K562 (cell line): ENCODE measurements at regions not wholly inside any gene's neighbourhood (a gene's known extent, or its start where the extent isn't known, plus 50 kb on each side); places are given as distances from the start of the nearest gene placed in this dataset.
A peak's percentile ranks its signal among the peaks of the same experiment; 100 is the strongest.

ENCODE experiments used
- ATAC-seq: fragments of 200-7000 bp; cut with Tn5 transposase; 3 replicates; pipeline ENCODE4 v1.9.1; 2020; ENCODE audit warnings: moderate library complexity
- BruUV-seq: library from RNA; stranded (reverse); fragments of 400-500 nt; replicated peaks from 2 replicates; lab custom pipeline; 2021; lab: Mats Ljungman, UMichigan
- CTCF ChIA-PET: fragments of 300-600 bp; formaldehyde crosslinking; extraction: SDS; loops from one replicate; lab custom pipeline; 2021; ENCODE audit warnings: low intra/inter-chr PET ratio; lab: Yijun Ruan, JAX
- POLR2A ChIA-PET: fragments of 300-600, 350-650 bp; sonication (Branson Sonifier 250); formaldehyde crosslinking; extraction: SDS; loops from one replicate; lab custom pipeline; 2021; ENCODE audit warnings: antibody characterized with exemption, inconsistent platforms; lab: Yijun Ruan, JAX
- DNase-seq, 4 experiments: peaks; one replicate each; pipeline versions ENCODE4 v3.0.0 to v3.0.0-alpha.2; 2011 to 2018; ENCODE audit warnings: low spot score in 3 of 4, mixed read lengths in 3 of 4; ENCODE audit errors: extremely low read depth in 1 of 4
- FAIRE-seq: peaks from 2 replicates; lab custom pipeline; 2011; peaks lifted over from hg19 to GRCh38; lab: Jason Lieb, UNC
- H2AFZ ChIP-seq: 2 replicates; pipeline ENCODE4 v1.6.0; 2011; ENCODE audit warnings: low read depth, low read length, control low read depth, inconsistent platforms
- H3K27ac ChIP-seq: fragments of 200-600 bp; 3 replicates; pipeline ENCODE4 v1.8.0; 2011; ENCODE audit warnings: low read depth, mild to moderate bottlenecking, control low read depth, inconsistent platforms, low read length, moderate library complexity, mixed read lengths; ENCODE audit errors: extremely low read depth
- H3K27me3 ChIP-seq, 2 experiments: fragments of 300-600 bp in 1 of 2; 2 replicates in 1 of 2; 3 replicates in 1 of 2; pipeline versions ENCODE4 v1.6.0 to v1.8.0; 2011; ENCODE audit warnings: inconsistent platforms in 2 of 2, low read length in 2 of 2, mild to moderate bottlenecking in 1 of 2, mixed read lengths in 1 of 2, moderate library complexity in 1 of 2; ENCODE audit not compliant: control insufficient read depth in 2 of 2, insufficient read depth in 2 of 2
- H3K36me3 ChIP-seq: fragments of 300-600 bp; 3 replicates; pipeline ENCODE4 v1.8.0; 2011; ENCODE audit warnings: mild to moderate bottlenecking, low read length, inconsistent platforms; ENCODE audit not compliant: control insufficient read depth, insufficient read depth
- H3K4me1 ChIP-seq, 2 experiments: fragments of 200-600 bp in 1 of 2; replicated peaks in 1 of 2; 2 replicates in 1 of 2; 3 replicates in 1 of 2; pipeline versions ENCODE4 v1.5.1 to v1.8.0; 2011; ENCODE audit warnings: inconsistent platforms in 2 of 2, low read length in 2 of 2, mild to moderate bottlenecking in 1 of 2, mixed read lengths in 1 of 2, moderate library complexity in 1 of 2; ENCODE audit not compliant: control insufficient read depth in 2 of 2, insufficient read depth in 2 of 2
- H3K4me2 ChIP-seq: 2 replicates; pipeline ENCODE4 v1.6.1; 2011; ENCODE audit warnings: low read length, control low read depth, inconsistent platforms, mixed read lengths; ENCODE audit not compliant: insufficient read depth
- H3K4me3 ChIP-seq: fragments of 200-600 bp; sonication (generic), shearing (Covaris generic); 2 replicates; pipeline ENCODE4 v1.5.1; 2016; ENCODE audit warnings: control low read depth, inconsistent platforms
- H3K79me2 ChIP-seq: fragments of 200-600 bp; 3 replicates; pipeline ENCODE4 v1.8.0; 2011; ENCODE audit warnings: low read length, inconsistent platforms; ENCODE audit not compliant: control insufficient read depth, insufficient read depth
- H3K9ac ChIP-seq, 2 experiments: 2 replicates each; pipeline versions ENCODE4 v1.6.0 to v1.6.1; 2011; ENCODE audit warnings: low read depth in 2 of 2, low read length in 2 of 2, control low read depth in 1 of 2, inconsistent platforms in 1 of 2, mild to moderate bottlenecking in 1 of 2, mixed read lengths in 1 of 2; ENCODE audit not compliant: insufficient read depth in 1 of 2
- H3K9me1 ChIP-seq: one replicate; pipeline ENCODE4 v1.6.0; 2011; ENCODE audit warnings: inconsistent platforms, mild to moderate bottlenecking, low read length, moderate library complexity; ENCODE audit not compliant: control insufficient read depth, insufficient read depth
- H3K9me3 ChIP-seq: replicated peaks from 2 replicates; pipeline ENCODE4 v1.5.1; 2011; ENCODE audit warnings: low read depth, low read length, inconsistent platforms; ENCODE audit not compliant: control insufficient read depth, insufficient read depth
- H4K20me1 ChIP-seq: replicated peaks from 2 replicates; pipeline ENCODE4 v1.6.1; 2011; ENCODE audit warnings: low read length, inconsistent platforms, mixed read lengths; ENCODE audit not compliant: control insufficient read depth, insufficient read depth
- C11orf30 ChIP-seq: fragments of 450-650 bp; IDR thresholded peaks from 2 replicates; pipeline ENCODE4 v1.6.1; 2016; ENCODE audit warnings: low read depth, mild to moderate bottlenecking
- FOXP1 ChIP-seq: sonication (generic); formaldehyde crosslinking; IDR thresholded peaks from 2 replicates; pipeline ENCODE4 v1.8.0; 2022; ENCODE audit warnings: mild to moderate bottlenecking, missing genetic modification reagents
- MAFF ChIP-seq: IDR thresholded peaks from 2 replicates; pipeline ENCODE4 v1.6.1; 2012; ENCODE audit warnings: low read length, improper control_type of control experiment
- MAFG ChIP-seq: fragments of 450-650 bp; conservative IDR thresholded peaks from 2 replicates; pipeline ENCODE4 v1.6.1; 2016; ENCODE audit warnings: missing genetic modification characterization, missing compliant biosample characterization
- MAFK ChIP-seq: IDR thresholded peaks from 2 replicates; pipeline ENCODE4 v1.6.1; 2011; ENCODE audit warnings: low read length, improper control_type of control experiment
- SMARCA4 ChIP-seq: fragments of 450-650 bp; IDR thresholded peaks from 2 replicates; pipeline ENCODE4 v1.6.1; 2016
- ZNF316 ChIP-seq: fragments of 450-650 bp; IDR thresholded peaks from 2 replicates; pipeline ENCODE4 v1.6.1; 2016
- ZNF77 ChIP-seq: fragments of 250-450 bp; sonication (Bioruptor Pico); IDR thresholded peaks from 2 replicates; pipeline ENCODE4 v1.5.0; 2020
- WGBS: fragments of 100-300 bp; shearing (Covaris generic); methylation state at CpG from one replicate; pipeline ENCODE4 v1.1.6; 2016; ENCODE audit warnings: low coverage, mixed read lengths; ENCODE audit not compliant: insufficient coverage; ENCODE audit errors: missing lambda C conversion rate; 5-methylcytosine and 5-hydroxymethylcytosine counted together
- in situ Hi-C: fragments of 300-500 bp; cut with MboI; formaldehyde crosslinking; loops from 4 replicates; pipeline ENCODE4 v1.15.0; 2018; ENCODE audit warnings: inconsistent platforms, mixed read lengths
- intact Hi-C: fragments of 100-400 bp; cut with micrococcal nuclease; formaldehyde crosslinking; loops from 2 replicates; pipeline ENCODE4 v1.14.2; 2022
- TF ChIP-seq, protein P1 (sequence below): fragments of 450-650 bp; IDR thresholded peaks from 2 replicates; pipeline ENCODE4 v1.6.1; 2016

DNA sequence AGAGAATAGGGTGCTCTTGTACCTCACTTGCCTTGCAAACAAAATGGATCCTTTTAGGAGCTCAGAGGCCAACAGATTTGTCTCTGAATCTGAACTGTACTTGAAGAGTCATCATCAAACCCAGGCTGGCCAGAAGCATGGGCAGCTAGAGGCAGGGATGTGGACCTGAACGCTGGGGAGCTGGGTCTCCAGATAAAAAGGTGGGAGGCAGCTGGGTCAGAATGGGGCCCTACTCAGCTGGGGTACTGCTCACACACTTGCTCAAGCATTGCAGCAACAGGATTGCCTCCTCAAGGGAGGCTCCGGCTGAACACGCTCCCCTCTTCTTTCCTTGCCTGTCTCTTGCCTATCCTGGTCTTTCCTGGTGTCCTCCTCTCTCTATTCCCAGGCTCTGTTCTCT, 57.3 kb upstream of the SIX3 start:
- no peak for FAIRE-seq
- no TSS peak for BruUV-seq
- no peak for TF ChIP-seq SMARCA4
- TF ChIP-seq, protein P1, sequence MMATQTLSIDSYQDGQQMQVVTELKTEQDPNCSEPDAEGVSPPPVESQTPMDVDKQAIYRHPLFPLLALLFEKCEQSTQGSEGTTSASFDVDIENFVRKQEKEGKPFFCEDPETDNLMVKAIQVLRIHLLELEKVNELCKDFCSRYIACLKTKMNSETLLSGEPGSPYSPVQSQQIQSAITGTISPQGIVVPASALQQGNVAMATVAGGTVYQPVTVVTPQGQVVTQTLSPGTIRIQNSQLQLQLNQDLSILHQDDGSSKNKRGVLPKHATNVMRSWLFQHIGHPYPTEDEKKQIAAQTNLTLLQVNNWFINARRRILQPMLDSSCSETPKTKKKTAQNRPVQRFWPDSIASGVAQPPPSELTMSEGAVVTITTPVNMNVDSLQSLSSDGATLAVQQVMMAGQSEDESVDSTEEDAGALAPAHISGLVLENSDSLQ = no peak

GRCh38 chr2:44884677-44885076, 56.8 kb upstream of the SIX3 start:
- ATAC-seq (no peak), DNase-seq (no peak), FAIRE-seq (no peak)
- BruUV-seq = no TSS peak
- H4K20me1 ChIP-seq = no peaks in the 10 kb centered on the region
- no peaks in the 10 kb centered on the region for H3K9me3 ChIP-seq
- H3K9me1 ChIP-seq = no peaks in the 10 kb centered on the region
- ChIA-PET POLR2A (interaction anchor here (0.8 kb wide), 1 partner anchor 9 kb away, joined by 3 read pairs; no protein-coding TSS in a partner anchor), CTCF (no interaction called here)
- H3K27ac ChIP-seq = no peak overlapping the region
- no peak overlapping the region for H3K4me3 ChIP-seq
- in situ Hi-C loops (no loop called here), intact Hi-C loops (no loop called here)
- no peak overlapping the region for H3K9ac ChIP-seq
- no peaks in the 10 kb centered on the region for H3K36me3 ChIP-seq
- no peak overlapping the region for H2AFZ ChIP-seq
- H3K4me1 ChIP-seq = no peaks in the 10 kb centered on the region
- WGBS = 0% methylated on average over 3 of the region's 3 CpGs
- no peaks in the 10 kb centered on the region for H3K79me2 ChIP-seq
- TF ChIP-seq MAFK (peak; percentile 83), ZNF77 (CRISPR knock-in tag) (no peak), C11orf30 (peak; percentile 75), MAFF (peak; percentile 87), FOXP1 (CRISPR knock-in tag) (no peak), MAFG (tag) (peak; percentile 68), ZNF316 (peak; percentile 78)
- no peak overlapping the region for H3K4me2 ChIP-seq
- peaks cover 7 to 24% of the 10 kb centered on the region in 2 experiments; a peak in 4 of 5 replicates for H3K27me3 ChIP-seq

More for the DNA sequence above, 57.3 kb upstream of the SIX3 start:
- POLR2A ChIA-PET = interaction anchor here (0.8 kb wide), 1 partner anchor 9 kb away, joined by 3 read pairs; no protein-coding TSS in a partner anchor
- Histone ChIP-seq H3K9ac (no peak overlapping the region), H3K9me1 (no peaks in the 10 kb centered on the region), H3K27ac (no peak overlapping the region), H3K27me3 (peaks cover 7 to 28% of the 10 kb centered on the region in 2 experiments; a peak in 4 of 5 replicates), H3K4me3 (no peak overlapping the region), H2AFZ (no peak overlapping the region), H3K9me3 (no peaks in the 10 kb centered on the region), H3K36me3 (no peaks in the 10 kb centered on the region), H3K4me1 (no peaks in the 10 kb centered on the region), H3K79me2 (no peaks in the 10 kb centered on the region), H4K20me1 (no peaks in the 10 kb centered on the region), H3K4me2 (no peak overlapping the region)
- WGBS = 0% methylated on average over 3 of the region's 3 CpGs
- DNase-seq (no peak), ATAC-seq (no peak)
- in situ Hi-C loops (no loop called here), intact Hi-C loops (no loop called here)
- CTCF ChIA-PET = no interaction called here
